Activated naive CD8-positive, alpha-beta T cell treated with anti-CD3 and anti-CD28 coated beads, Interleukin-2, amount 50 U/mL, for 16 hours (primary cell): ENCODE measurements at regions not wholly inside any gene's neighbourhood (a gene's known extent, or its start where the extent isn't known, plus 50 kb on each side); places are given as distances from the start of the nearest gene placed in this dataset.
"Not testable (repeated sequence)": the region's sequence is repeated elsewhere in the genome, so short reads cannot be mapped to it uniquely, and the experiment has no call there.

Experiments used
- DNase-seq: peaks from one replicate; pipeline ENCODE4 v3.0.0-alpha.2; 2020; ENCODE audit warnings: low read depth, low spot score

DNA sequence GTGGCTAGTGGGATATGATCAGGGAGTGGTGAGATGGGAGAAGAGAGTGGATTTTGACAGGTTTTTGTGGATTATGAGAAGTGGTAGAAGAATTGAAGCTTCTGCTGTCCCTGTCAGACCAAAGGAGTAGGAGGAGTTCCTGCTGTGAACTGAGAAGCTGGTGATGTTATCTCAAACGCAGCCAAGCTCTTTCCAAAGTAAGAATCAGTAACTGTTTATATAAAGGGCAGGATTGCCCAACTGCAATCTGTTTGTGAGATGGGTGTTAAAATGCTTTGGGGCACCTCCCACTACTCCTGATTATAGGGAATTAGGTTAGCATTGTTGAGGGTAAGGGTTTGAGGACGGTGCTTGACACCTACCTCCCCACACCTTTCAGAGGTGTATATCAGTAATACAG, 60.5 kb upstream of the USP25 start:
- no peak for DNase-seq

DNA sequence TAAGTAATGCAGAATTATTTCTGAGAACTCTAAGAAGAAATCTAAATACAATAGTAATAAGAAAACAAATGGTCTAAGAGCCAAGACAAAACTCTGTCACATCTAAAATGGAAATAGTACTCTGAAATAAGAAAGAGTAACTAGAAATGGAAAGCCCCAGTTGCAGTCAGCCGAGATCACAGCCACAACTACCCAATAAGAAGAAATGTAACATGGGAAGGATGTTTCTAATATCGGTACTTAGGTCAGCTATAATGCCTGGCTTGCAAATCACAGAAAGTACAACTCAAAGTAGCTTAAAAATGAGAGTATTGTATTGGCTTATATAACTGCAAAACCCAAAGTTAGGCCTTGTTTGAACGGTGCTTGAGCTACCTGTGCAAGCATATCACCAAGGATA, 58.6 kb upstream of the USP25 start:
- no peak for DNase-seq

DNA sequence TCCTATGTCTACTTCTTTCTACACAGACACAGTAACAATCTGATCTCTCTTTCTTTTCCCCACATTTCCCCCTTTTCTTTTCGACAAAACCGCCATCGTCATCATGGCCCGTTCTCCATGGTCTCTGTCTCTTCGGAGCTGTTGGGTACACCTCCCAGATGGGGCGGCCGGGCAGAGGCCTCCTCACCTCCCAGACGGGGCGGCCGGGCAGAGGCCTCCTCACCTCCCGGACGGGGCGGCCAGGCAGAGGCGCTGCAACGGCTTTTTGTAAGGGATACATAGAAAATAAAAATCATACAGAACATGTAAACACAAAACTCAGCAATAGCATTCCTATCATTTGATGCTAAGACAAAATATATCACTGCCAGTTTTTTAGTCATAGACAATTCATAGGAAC, 57.2 kb upstream of the USP25 start:
- not testable (repeated sequence) for DNase-seq

DNA sequence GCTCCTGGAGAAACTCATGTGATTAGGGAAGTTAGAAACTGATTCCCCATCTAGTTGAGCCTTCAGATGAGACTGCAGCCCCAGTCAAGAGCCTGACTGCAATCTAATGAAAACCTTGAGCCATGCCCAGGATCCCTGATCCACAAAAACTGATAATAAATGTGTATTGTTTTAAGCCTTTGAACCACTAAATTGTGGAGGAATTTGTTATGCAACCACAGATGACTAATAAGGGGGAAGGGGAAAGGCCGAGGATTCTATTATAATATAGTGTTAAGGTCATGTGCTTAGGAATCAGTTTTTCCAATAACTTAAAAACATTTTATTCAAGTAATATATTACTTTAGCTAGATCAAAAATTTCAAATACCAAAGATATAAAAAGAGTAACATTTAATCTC, 52.8 kb upstream of the USP25 start:
- DNase-seq = no peak

DNA sequence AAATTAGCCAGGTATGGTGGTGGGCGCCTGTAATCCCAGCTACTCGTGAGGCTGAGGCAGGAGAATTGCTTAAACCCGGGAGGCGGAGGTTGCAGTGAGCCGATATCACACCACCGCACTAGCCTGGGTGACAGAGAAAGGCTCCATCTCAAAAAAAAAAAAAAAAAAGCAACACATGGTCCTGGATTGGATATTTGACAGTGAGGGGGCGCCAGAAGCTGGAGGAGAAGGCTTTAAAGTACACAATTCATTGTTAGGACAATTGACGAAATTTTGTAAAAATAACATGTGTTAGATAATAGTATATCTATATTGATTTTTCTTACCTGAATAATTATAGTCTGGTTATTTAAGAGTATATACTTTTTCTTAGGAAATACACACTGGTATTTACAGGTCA, 50.2 kb upstream of the USP25 start:
- DNase-seq = no peak
